HEK293 (cell line): ENCODE measurements at regions not wholly inside any gene's neighbourhood (a gene's known extent, or its start where the extent isn't known, plus 50 kb on each side); places are given as distances from the start of the nearest gene placed in this dataset.
A peak's percentile ranks its signal among the peaks of the same experiment; 100 is the strongest.

ENCODE experiments used
- GLI2 ChIP-seq: fragments of 450-650 bp; formaldehyde crosslinking; IDR thresholded peaks from 2 replicates; pipeline ENCODE4; 2017; ENCODE audit warnings: missing biosample characterization, missing genetic modification characterization, low read depth, borderline replicate concordance
- PRDM1 ChIP-seq: fragments of 450-650 bp; formaldehyde crosslinking; IDR thresholded peaks from 2 replicates; pipeline ENCODE4; 2016; ENCODE audit warnings: missing biosample characterization, missing genetic modification characterization
- SCRT1 ChIP-seq: fragments of 450-650 bp; formaldehyde crosslinking; IDR thresholded peaks from 2 replicates; pipeline ENCODE4 v1.5.1; 2016; ENCODE audit warnings: missing biosample characterization, missing genetic modification characterization, borderline replicate concordance
- ZBTB1 ChIP-seq: fragments of 450-650 bp; formaldehyde crosslinking; IDR thresholded peaks from 2 replicates; pipeline ENCODE4 v1.5.1; 2016; ENCODE audit warnings: missing biosample characterization, missing genetic modification characterization
- ZBTB17 ChIP-seq: fragments of 450-650 bp; formaldehyde crosslinking; IDR thresholded peaks from 2 replicates; pipeline ENCODE4 v1.5.1; 2016; ENCODE audit warnings: missing biosample characterization, missing genetic modification characterization
- ZBTB7A ChIP-seq: fragments of 450-650 bp; formaldehyde crosslinking; IDR thresholded peaks from 2 replicates; pipeline ENCODE4 v1.5.1; 2016; ENCODE audit warnings: low read depth, missing biosample characterization, missing genetic modification characterization
- ZFHX2 ChIP-seq: fragments of 450-650 bp; formaldehyde crosslinking; conservative IDR thresholded peaks from 2 replicates; pipeline ENCODE4 v1.5.1; 2016; ENCODE audit warnings: missing biosample characterization, missing genetic modification characterization
- ZFP37 ChIP-seq: fragments of 450-650 bp; formaldehyde crosslinking; IDR thresholded peaks from 2 replicates; pipeline ENCODE4 v1.5.1; 2016; ENCODE audit warnings: missing biosample characterization, missing genetic modification characterization
- ZNF16 ChIP-seq: fragments of 450-650 bp; formaldehyde crosslinking; IDR thresholded peaks from 2 replicates; pipeline ENCODE4 v1.5.1; 2016; ENCODE audit warnings: low read depth, missing biosample characterization, missing genetic modification characterization
- ZNF341 ChIP-seq: fragments of 450-650 bp; formaldehyde crosslinking; IDR thresholded peaks from 2 replicates; pipeline ENCODE4; 2016; ENCODE audit warnings: low read depth, missing biosample characterization, missing genetic modification characterization
- ZNF37A ChIP-seq: fragments of 450-650 bp; IDR thresholded peaks from 2 replicates; pipeline ENCODE4 v1.5.1; 2018; ENCODE audit warnings: missing biosample characterization, missing genetic modification characterization
- ZNF529 ChIP-seq: fragments of 450-650 bp; formaldehyde crosslinking; IDR thresholded peaks from 2 replicates; pipeline ENCODE4 v1.5.1; 2017; ENCODE audit warnings: missing genetic modification characterization, missing biosample characterization; ENCODE audit not compliant: insufficient replicate concordance
- ZNF571 ChIP-seq: fragments of 450-650 bp; formaldehyde crosslinking; IDR thresholded peaks from 2 replicates; pipeline ENCODE4 v1.5.0; 2017; ENCODE audit warnings: missing biosample characterization, missing genetic modification characterization
- ZNF629 ChIP-seq: fragments of 450-650 bp; formaldehyde crosslinking; IDR thresholded peaks from 2 replicates; pipeline ENCODE4 v1.5.1; 2017; ENCODE audit warnings: missing biosample characterization, missing genetic modification characterization
- ZNF76 ChIP-seq: fragments of 450-650 bp; formaldehyde crosslinking; IDR thresholded peaks from 2 replicates; pipeline ENCODE4; 2016; ENCODE audit warnings: low read depth, missing biosample characterization, missing genetic modification characterization, borderline replicate concordance
- TF ChIP-seq, protein P1 (sequence below): fragments of 450-650 bp; IDR thresholded peaks from 2 replicates; pipeline ENCODE4 v1.5.1; 2018; ENCODE audit warnings: missing biosample characterization, missing genetic modification characterization
- TF ChIP-seq, protein P2 (sequence below): fragments of 450-650 bp; formaldehyde crosslinking; IDR thresholded peaks from 2 replicates; pipeline ENCODE4 v1.5.1; 2016; ENCODE audit warnings: missing biosample characterization, missing genetic modification characterization
- TF ChIP-seq, protein P3 (sequence below): fragments of 450-650 bp; formaldehyde crosslinking; IDR thresholded peaks from 2 replicates; pipeline ENCODE4 v1.5.1; 2016; ENCODE audit warnings: missing biosample characterization, missing genetic modification characterization
- TF ChIP-seq, protein P4 (sequence below): fragments of 450-650 bp; formaldehyde crosslinking; IDR thresholded peaks from 2 replicates; pipeline ENCODE4 v1.5.1; 2016; ENCODE audit warnings: missing biosample characterization, missing genetic modification characterization
- TF ChIP-seq, protein P5 (sequence below): fragments of 450-650 bp; formaldehyde crosslinking; IDR thresholded peaks from 2 replicates; pipeline ENCODE4 v1.5.1; 2016; ENCODE audit warnings: missing biosample characterization, missing genetic modification characterization
- TF ChIP-seq, protein P6 (sequence below): fragments of 450-650 bp; formaldehyde crosslinking; IDR thresholded peaks from 2 replicates; pipeline ENCODE4 v1.5.1; 2017; ENCODE audit warnings: missing biosample characterization, missing genetic modification characterization

DNA sequence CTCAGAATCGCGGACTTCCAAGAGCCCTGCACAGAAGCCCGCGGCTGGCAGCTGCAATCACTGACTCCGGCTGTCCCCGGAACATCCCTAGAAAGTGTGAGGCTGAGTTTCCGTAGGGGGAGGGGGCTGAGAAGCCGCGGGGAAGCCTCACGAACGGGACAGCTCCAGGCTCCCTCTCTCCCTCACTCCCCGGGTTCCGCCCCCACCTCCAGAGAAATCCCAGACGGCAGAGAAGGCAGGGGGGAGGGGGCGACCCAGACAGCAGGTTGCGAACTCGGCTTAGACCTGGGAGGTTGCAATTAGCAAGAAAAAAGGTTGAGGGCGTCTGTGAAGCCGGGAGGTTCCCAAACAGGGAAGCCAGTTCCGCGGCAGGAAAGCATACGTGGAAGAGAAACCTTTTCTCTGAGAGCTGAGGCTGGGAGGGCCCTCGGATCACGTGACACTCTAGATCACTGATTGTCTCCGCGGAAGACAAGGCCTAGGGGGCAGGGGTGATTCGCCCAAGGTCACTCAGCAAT is 73.8 kb upstream of the CPLX2 start (continued):
- TF ChIP-seq ZNF341 (peak; percentile 94), SCRT1 (tag by site-specific recombination) (no peak), ZFHX2 (tag by site-specific recombination) (0 out of 2 replicates have a peak, but pooled peaks have one; percentile 9), ZNF529 (tag by site-specific recombination) (no peak), PRDM1 (tag by site-specific recombination) (peak; percentile 50), ZFP37 (tag by site-specific recombination) (no peak), ZBTB17 (0 out of 2 replicates have a peak, but pooled peaks have one; percentile 5), ZBTB7A (tag by site-specific recombination) (no peak), ZNF16 (tag by site-specific recombination) (no peak), ZNF37A (tag by site-specific recombination) (no peak), ZNF629 (tag by site-specific recombination) (no peak), ZNF76 (tag by site-specific recombination) (no peak), ZNF571 (tag by site-specific recombination) (no peak), GLI2 (tag by site-specific recombination) (no peak), ZBTB1 (tag by site-specific recombination) (no peak)
- TF ChIP-seq, protein P1, sequence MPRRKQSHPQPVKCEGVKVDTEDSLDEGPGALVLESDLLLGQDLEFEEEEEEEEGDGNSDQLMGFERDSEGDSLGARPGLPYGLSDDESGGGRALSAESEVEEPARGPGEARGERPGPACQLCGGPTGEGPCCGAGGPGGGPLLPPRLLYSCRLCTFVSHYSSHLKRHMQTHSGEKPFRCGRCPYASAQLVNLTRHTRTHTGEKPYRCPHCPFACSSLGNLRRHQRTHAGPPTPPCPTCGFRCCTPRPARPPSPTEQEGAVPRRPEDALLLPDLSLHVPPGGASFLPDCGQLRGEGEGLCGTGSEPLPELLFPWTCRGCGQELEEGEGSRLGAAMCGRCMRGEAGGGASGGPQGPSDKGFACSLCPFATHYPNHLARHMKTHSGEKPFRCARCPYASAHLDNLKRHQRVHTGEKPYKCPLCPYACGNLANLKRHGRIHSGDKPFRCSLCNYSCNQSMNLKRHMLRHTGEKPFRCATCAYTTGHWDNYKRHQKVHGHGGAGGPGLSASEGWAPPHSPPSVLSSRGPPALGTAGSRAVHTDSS (tag by site-specific recombination), result no peak
- TF ChIP-seq, protein P2, sequence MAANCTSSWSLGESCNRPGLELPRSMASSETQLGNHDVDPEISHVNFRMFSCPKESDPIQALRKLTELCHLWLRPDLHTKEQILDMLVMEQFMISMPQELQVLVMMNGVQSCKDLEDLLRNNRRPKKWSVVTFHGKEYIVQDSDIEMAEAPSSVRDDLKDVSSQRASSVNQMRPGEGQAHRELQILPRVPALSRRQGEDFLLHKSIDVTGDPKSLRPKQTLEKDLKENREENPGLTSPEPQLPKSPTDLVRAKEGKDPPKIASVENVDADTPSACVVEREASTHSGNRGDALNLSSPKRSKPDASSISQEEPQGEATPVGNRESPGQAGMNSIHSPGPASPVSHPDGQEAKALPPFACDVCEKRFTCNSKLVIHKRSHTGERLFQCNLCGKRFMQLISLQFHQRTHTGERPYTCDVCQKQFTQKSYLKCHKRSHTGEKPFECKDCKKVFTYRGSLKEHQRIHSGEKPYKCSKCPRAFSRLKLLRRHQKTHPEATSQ (tag by site-specific recombination), result no peak
- TF ChIP-seq, protein P3, sequence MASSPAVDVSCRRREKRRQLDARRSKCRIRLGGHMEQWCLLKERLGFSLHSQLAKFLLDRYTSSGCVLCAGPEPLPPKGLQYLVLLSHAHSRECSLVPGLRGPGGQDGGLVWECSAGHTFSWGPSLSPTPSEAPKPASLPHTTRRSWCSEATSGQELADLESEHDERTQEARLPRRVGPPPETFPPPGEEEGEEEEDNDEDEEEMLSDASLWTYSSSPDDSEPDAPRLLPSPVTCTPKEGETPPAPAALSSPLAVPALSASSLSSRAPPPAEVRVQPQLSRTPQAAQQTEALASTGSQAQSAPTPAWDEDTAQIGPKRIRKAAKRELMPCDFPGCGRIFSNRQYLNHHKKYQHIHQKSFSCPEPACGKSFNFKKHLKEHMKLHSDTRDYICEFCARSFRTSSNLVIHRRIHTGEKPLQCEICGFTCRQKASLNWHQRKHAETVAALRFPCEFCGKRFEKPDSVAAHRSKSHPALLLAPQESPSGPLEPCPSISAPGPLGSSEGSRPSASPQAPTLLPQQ (tag by site-specific recombination), result no peak
- TF ChIP-seq, protein P4, sequence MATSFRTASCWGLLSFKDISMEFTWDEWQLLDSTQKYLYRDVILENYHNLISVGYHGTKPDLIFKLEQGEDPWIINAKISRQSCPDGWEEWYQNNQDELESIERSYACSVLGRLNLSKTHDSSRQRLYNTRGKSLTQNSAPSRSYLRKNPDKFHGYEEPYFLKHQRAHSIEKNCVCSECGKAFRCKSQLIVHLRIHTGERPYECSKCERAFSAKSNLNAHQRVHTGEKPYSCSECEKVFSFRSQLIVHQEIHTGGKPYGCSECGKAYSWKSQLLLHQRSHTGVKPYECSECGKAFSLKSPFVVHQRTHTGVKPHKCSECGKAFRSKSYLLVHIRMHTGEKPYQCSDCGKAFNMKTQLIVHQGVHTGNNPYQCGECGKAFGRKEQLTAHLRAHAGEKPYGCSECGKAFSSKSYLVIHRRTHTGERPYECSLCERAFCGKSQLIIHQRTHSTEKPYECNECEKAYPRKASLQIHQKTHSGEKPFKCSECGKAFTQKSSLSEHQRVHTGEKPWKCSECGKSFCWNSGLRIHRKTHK (tag by site-specific recombination), result no peak
- TF ChIP-seq, protein P5, sequence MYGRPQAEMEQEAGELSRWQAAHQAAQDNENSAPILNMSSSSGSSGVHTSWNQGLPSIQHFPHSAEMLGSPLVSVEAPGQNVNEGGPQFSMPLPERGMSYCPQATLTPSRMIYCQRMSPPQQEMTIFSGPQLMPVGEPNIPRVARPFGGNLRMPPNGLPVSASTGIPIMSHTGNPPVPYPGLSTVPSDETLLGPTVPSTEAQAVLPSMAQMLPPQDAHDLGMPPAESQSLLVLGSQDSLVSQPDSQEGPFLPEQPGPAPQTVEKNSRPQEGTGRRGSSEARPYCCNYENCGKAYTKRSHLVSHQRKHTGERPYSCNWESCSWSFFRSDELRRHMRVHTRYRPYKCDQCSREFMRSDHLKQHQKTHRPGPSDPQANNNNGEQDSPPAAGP (tag by site-specific recombination), result no peak
- TF ChIP-seq, protein P6, sequence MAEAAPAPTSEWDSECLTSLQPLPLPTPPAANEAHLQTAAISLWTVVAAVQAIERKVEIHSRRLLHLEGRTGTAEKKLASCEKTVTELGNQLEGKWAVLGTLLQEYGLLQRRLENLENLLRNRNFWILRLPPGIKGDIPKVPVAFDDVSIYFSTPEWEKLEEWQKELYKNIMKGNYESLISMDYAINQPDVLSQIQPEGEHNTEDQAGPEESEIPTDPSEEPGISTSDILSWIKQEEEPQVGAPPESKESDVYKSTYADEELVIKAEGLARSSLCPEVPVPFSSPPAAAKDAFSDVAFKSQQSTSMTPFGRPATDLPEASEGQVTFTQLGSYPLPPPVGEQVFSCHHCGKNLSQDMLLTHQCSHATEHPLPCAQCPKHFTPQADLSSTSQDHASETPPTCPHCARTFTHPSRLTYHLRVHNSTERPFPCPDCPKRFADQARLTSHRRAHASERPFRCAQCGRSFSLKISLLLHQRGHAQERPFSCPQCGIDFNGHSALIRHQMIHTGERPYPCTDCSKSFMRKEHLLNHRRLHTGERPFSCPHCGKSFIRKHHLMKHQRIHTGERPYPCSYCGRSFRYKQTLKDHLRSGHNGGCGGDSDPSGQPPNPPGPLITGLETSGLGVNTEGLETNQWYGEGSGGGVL, result peak; percentile 90
- TF ChIP-seq, all 188 proteins: peak for 8
